HG03575 (cell line): ENCODE measurements at regions not wholly inside any gene's neighbourhood (a gene's known extent, or its start where the extent isn't known, plus 50 kb on each side); places are given as distances from the start of the nearest gene placed in this dataset.
"Not testable (repeated sequence)": the region's sequence is repeated elsewhere in the genome, so short reads cannot be mapped to it uniquely, and the experiment has no call there.

Experiments used
- ATAC-seq: cut with Tn5 transposase; IDR thresholded peaks from one replicate; pipeline ENCODE4 v1.9.1; 2021; ENCODE audit not compliant: unreplicated experiment, insufficient number of reproducible peaks, low FRiP score; ENCODE audit errors: extremely low read depth

- ATAC-seq, result no peak
Measured at GRCh38 chr7:109637428-109637990, 1067.8 kb downstream of the DNAJB9 start.

- ATAC-seq, result no peak
Measured at GRCh38 chr7:109638321-109638720, 1068.6 kb downstream of the DNAJB9 start.

- no peak for ATAC-seq
Measured at GRCh38 chr7:109639561-109639960, 1069.9 kb downstream of the DNAJB9 start.

- ATAC-seq, result no peak
Measured at GRCh38 chr7:109641445-109641844, 1071.8 kb downstream of the DNAJB9 start.

- no peak for ATAC-seq
Measured at GRCh38 chr7:109646124-109646523, 1076.5 kb downstream of the DNAJB9 start.

GRCh38 chr7:109646594-109646993 lies 1076.9 kb downstream of the DNAJB9 start:
- not testable (repeated sequence) for ATAC-seq

- ATAC-seq, result not testable (repeated sequence)
Measured at GRCh38 chr7:109647263-109647662, 1077.6 kb downstream of the DNAJB9 start.

GRCh38 chr7:109659261-109659660 lies 1089.6 kb downstream of the DNAJB9 start:
- no peak for ATAC-seq

- no peak for ATAC-seq
Measured at GRCh38 chr7:109660401-109660800, 1090.7 kb downstream of the DNAJB9 start.

- no peak for ATAC-seq
Measured at GRCh38 chr7:109663806-109664205, 1094.1 kb downstream of the DNAJB9 start.

- not testable (repeated sequence) for ATAC-seq
Measured at GRCh38 chr7:109687269-109687668, 1117.6 kb downstream of the DNAJB9 start.

- not testable (repeated sequence) for ATAC-seq
Measured at GRCh38 chr7:109692613-109693012, 1122.9 kb downstream of the DNAJB9 start.

- ATAC-seq, result no peak
Measured at GRCh38 chr7:109694149-109695071, 1124.7 kb downstream of the DNAJB9 start.

GRCh38 chr7:109695419-109695818 lies 1125.7 kb downstream of the DNAJB9 start:
- no peak for ATAC-seq

- no peak for ATAC-seq
Measured at GRCh38 chr7:109696723-109697122, 1127.0 kb downstream of the DNAJB9 start.

GRCh38 chr7:109699661-109700060 lies 1130.0 kb downstream of the DNAJB9 start:
- ATAC-seq, result no peak

- no peak for ATAC-seq
Measured at GRCh38 chr7:109713366-109713765, 1143.7 kb downstream of the DNAJB9 start.

- ATAC-seq, result not testable (repeated sequence)
Measured at GRCh38 chr7:109719359-109719758, 1149.7 kb downstream of the DNAJB9 start.

- ATAC-seq, result no peak
Measured at GRCh38 chr7:109734601-109735000, 1164.9 kb downstream of the DNAJB9 start.

- ATAC-seq, result no peak
Measured at GRCh38 chr7:109735881-109736280, 1166.2 kb downstream of the DNAJB9 start.
